Activated CD8-positive, alpha-beta T cell treated with anti-CD3 and anti-CD28 coated beads for 36 hours (primary cell): ENCODE measurements at regions not wholly inside any gene's neighbourhood (a gene's known extent, or its start where the extent isn't known, plus 50 kb on each side); places are given as distances from the start of the nearest gene placed in this dataset.

Experiments
- ATAC-seq: fragments of 200-7000 bp; cut with Tn5 transposase; one replicate; pipeline ENCODE4 v1.10.0; 2021; ENCODE audit warnings: mild to moderate bottlenecking, moderate library complexity
- CTCF ChIA-PET: fragments of 350-600 bp; sonication (Branson Sonifier 250); formaldehyde crosslinking; loops from one replicate; lab custom pipeline; 2021; ENCODE audit warnings: antibody characterized with exemption; lab: Charles Lee
- POLR2A ChIA-PET: fragments of 350-600 bp; sonication (Branson Sonifier 250); formaldehyde crosslinking; loops from one replicate; lab custom pipeline; 2021; ENCODE audit warnings: antibody characterized with exemption; lab: Charles Lee
- DNase-seq: peaks from one replicate; pipeline ENCODE4 v3.0.0-alpha.2; 2020
- H3K27ac Mint-ChIP-seq: one replicate; pipeline ENCODE4 v1.8.0; 2021; ENCODE audit warnings: mild to moderate bottlenecking, mixed read lengths
- H3K27me3 Mint-ChIP-seq: one replicate; pipeline ENCODE4 v1.8.0; 2021; ENCODE audit warnings: mixed read lengths
- H3K36me3 Mint-ChIP-seq: one replicate; pipeline ENCODE4 v1.8.0; 2021; ENCODE audit warnings: low read depth, mixed read lengths
- H3K4me1 Mint-ChIP-seq: one replicate; pipeline ENCODE4 v1.8.0; 2021; ENCODE audit warnings: low read depth, mixed read lengths
- H3K4me3 Mint-ChIP-seq: one replicate; pipeline ENCODE4 v1.8.0; 2021; ENCODE audit warnings: mild to moderate bottlenecking, moderate library complexity, mixed read lengths
- H3K9me3 Mint-ChIP-seq: one replicate; pipeline ENCODE4 v1.8.0; 2021; ENCODE audit warnings: mixed read lengths
- CTCF ChIP-seq: fragments of 200-600 bp; IDR thresholded peaks from one replicate; pipeline ENCODE4 v1.8.0; 2022; ENCODE audit warnings: antibody characterized with exemption, mild to moderate bottlenecking
- intact Hi-C: fragments of 100-400 bp; cut with micrococcal nuclease; formaldehyde crosslinking; loops from one replicate; pipeline ENCODE4 v1.10.0; 2022

- ATAC-seq (no peak), DNase-seq (no peak)
- no peak for TF ChIP-seq CTCF
- no peaks in the 10 kb centered on the region for H3K4me1 Mint-ChIP-seq
- CTCF ChIA-PET = no interaction called here
- H3K4me3 Mint-ChIP-seq = no peak overlapping the region
- H3K36me3 Mint-ChIP-seq = no peaks in the 10 kb centered on the region
- H3K9me3 Mint-ChIP-seq = no peaks in the 10 kb centered on the region
- intact Hi-C loops = no loop called here
- no peaks in the 10 kb centered on the region for H3K27me3 Mint-ChIP-seq
- POLR2A ChIA-PET = no interaction called here
- H3K27ac Mint-ChIP-seq = no peak overlapping the region
These were observed 171.4 kb downstream of the PTN start for GRCh38 chr7:137172105-137172590.

GRCh38 chr7:137169282-137169698 is 174.2 kb downstream of the PTN start:
- DNase-seq = peak; percentile 2
- ChIA-PET POLR2A (no interaction called here), CTCF (no interaction called here)
- no peak for TF ChIP-seq CTCF
- peaks cover 2% of the 10 kb centered on the region for H3K9me3 Mint-ChIP-seq
- H3K4me3 Mint-ChIP-seq = no peak overlapping the region
- no peaks in the 10 kb centered on the region for H3K36me3 Mint-ChIP-seq
- ATAC-seq = no peak
- no peak overlapping the region for H3K27ac Mint-ChIP-seq
- H3K4me1 Mint-ChIP-seq = no peaks in the 10 kb centered on the region
- no peaks in the 10 kb centered on the region for H3K27me3 Mint-ChIP-seq
- intact Hi-C loops = no loop called here

GRCh38 chr7:137167609-137168008 is 175.9 kb downstream of the PTN start:
- POLR2A ChIA-PET = no interaction called here
- Mint-ChIP-seq H3K27ac (no peak overlapping the region), H3K4me1 (no peaks in the 10 kb centered on the region), H3K4me3 (no peak overlapping the region), H3K27me3 (no peaks in the 10 kb centered on the region), H3K9me3 (peaks cover 2% of the 10 kb centered on the region), H3K36me3 (no peaks in the 10 kb centered on the region)
- no peak for TF ChIP-seq CTCF
- intact Hi-C loops = no loop called here
- ATAC-seq (no peak), DNase-seq (no peak)
- CTCF ChIA-PET = no interaction called here

GRCh38 chr7:137166363-137166762 is 177.2 kb downstream of the PTN start:
- CTCF ChIA-PET = no interaction called here
- TF ChIP-seq CTCF = no peak
- DNase-seq (no peak), ATAC-seq (no peak)
- Mint-ChIP-seq H3K27ac (no peak overlapping the region), H3K4me3 (no peak overlapping the region), H3K9me3 (peaks cover 4% of the 10 kb centered on the region), H3K36me3 (no peaks in the 10 kb centered on the region), H3K4me1 (no peaks in the 10 kb centered on the region), H3K27me3 (no peaks in the 10 kb centered on the region)
- POLR2A ChIA-PET = no interaction called here
- intact Hi-C loops = no loop called here

GRCh38 chr7:137165786-137166185 is 177.7 kb downstream of the PTN start:
- H3K9me3 Mint-ChIP-seq = peaks cover 4% of the 10 kb centered on the region
- DNase-seq (no peak), ATAC-seq (no peak)
- intact Hi-C loops = no loop called here
- H3K36me3 Mint-ChIP-seq = no peaks in the 10 kb centered on the region
- no peak overlapping the region for H3K4me3 Mint-ChIP-seq
- ChIA-PET CTCF (no interaction called here), POLR2A (no interaction called here)
- no peaks in the 10 kb centered on the region for H3K4me1 Mint-ChIP-seq
- no peak for TF ChIP-seq CTCF
- no peak overlapping the region for H3K27ac Mint-ChIP-seq
- no peaks in the 10 kb centered on the region for H3K27me3 Mint-ChIP-seq
